ENCODE measurements at regions not wholly inside any gene's neighbourhood (a gene's known extent, or its start where the extent isn't known, plus 50 kb on each side); places are given as distances from the start of the nearest gene placed in this dataset.

GRCh38 chr6:119440953-119441352 is 91.4 kb upstream of the MAN1A1 start:
- CTCF ChIA-PET (ENCODE audit: partially characterized antibody): no interaction called here
- H4K91ac ChIP-seq (replicated peaks; ENCODE audit: insufficient read length, low read length): no peak overlapping the region
- no peak overlapping the region for H3K27ac ChIP-seq (ENCODE audit: low read depth, low read length)
- H3K9me3 ChIP-seq (ENCODE audit: insufficient read depth in 2 of 2, low read depth in 1 of 2, low read length in 1 of 2): peaks cover 0 to 8% of the 10 kb centered on the region in 2 experiments; a peak in 1 of 4 replicates
- no peak overlapping the region for H2AK5ac ChIP-seq (ENCODE audit: low read depth, low read length)
- no peak overlapping the region for H3K9ac ChIP-seq (replicated peaks in 1 of 4; ENCODE audit: extremely low read depth in 1 of 4, low read depth in 3 of 4, low read length in 3 of 4)
- no peaks in the 10 kb centered on the region for H3K79me1 ChIP-seq (ENCODE audit: low read depth, low read length)
- no peak overlapping the region for H2BK5ac ChIP-seq (ENCODE audit: low read depth, low read length)
- no peak overlapping the region for H3K4me3 ChIP-seq (ENCODE audit: extremely low read depth in 1 of 4, insufficient read depth in 2 of 4, low read depth in 3 of 4, low read length in 4 of 4)
- no peak overlapping the region for H2BK120ac ChIP-seq (replicated peaks; ENCODE audit: low read depth, low read length)
- no peak overlapping the region for H3K4me2 ChIP-seq (ENCODE audit: insufficient read depth in 1 of 2, low read depth in 2 of 2, low read length in 2 of 2)
- H2BK12ac ChIP-seq (ENCODE audit: low read depth, low read length): no peak overlapping the region
- no peak overlapping the region for H4K5ac ChIP-seq (ENCODE audit: insufficient read length, low read depth, low read length)
- no peak overlapping the region for H2BK20ac ChIP-seq (ENCODE audit: low read length)
- no peak overlapping the region for H2BK15ac ChIP-seq (ENCODE audit: low read length)
- no peak overlapping the region for H3K56ac ChIP-seq (replicated peaks; ENCODE audit: insufficient read length, low read depth, low read length)
- H3K23ac ChIP-seq (ENCODE audit: insufficient read length): no peak overlapping the region
- FAIRE-seq (no peak), DNase-seq (ENCODE audit: low read depth in 1 of 2, low spot score in 2 of 2) (no peak)
- H3K79me2 ChIP-seq (ENCODE audit: control insufficient read depth in 1 of 2, insufficient read depth in 2 of 2, low read length in 2 of 2): no peaks in the 10 kb centered on the region
- H3K14ac ChIP-seq (ENCODE audit: insufficient read length): no peak overlapping the region
- WGBS, 2 experiments (ENCODE audit: extremely low coverage in 1 of 2, insufficient coverage in 1 of 2, insufficient read length in 1 of 2, insufficient replicate concordance in 2 of 2, low coverage in 1 of 2, low lambda C conversion rate in 2 of 2, missing lambda C conversion rate in 1 of 2): 91% methylated on average over 34 of the region's 37 CpGs; no CpG with 5 or more reads in 1 of the 2 experiments
- no peak overlapping the region for H3K4ac ChIP-seq (replicated peaks; ENCODE audit: insufficient read length, low read depth, low read length)
- H2AFZ ChIP-seq (ENCODE audit: low read length): no peak overlapping the region
- no peaks in the 10 kb centered on the region for H3K36me3 ChIP-seq (ENCODE audit: control insufficient read depth in 2 of 4, insufficient read depth in 4 of 4, low read length in 3 of 4)
- H3K23me2 ChIP-seq (ENCODE audit: low read depth, low read length): no peaks in the 10 kb centered on the region
- H3K4me1 ChIP-seq (replicated peaks in 1 of 4; ENCODE audit: control insufficient read depth in 3 of 4, insufficient read depth in 4 of 4, low read length in 3 of 4): peaks cover 0 to 4% (median 1%) of the 10 kb centered on the region in 4 experiments; a peak in 1 of 7 replicates
- no peak overlapping the region for H3K18ac ChIP-seq (ENCODE audit: extremely low read depth, low read length)
- no peaks in the 10 kb centered on the region for H3K27me3 ChIP-seq (replicated peaks in 1 of 4; ENCODE audit: control insufficient read depth in 3 of 4, extremely low read depth in 1 of 4, insufficient read depth in 3 of 4, low read length in 3 of 4)
- no peak overlapping the region for H4K8ac ChIP-seq (ENCODE audit: extremely low read depth, insufficient read depth, low read length)
- POLR2A ChIA-PET (ENCODE audit: partially characterized antibody): no interaction called here
- no peaks in the 10 kb centered on the region for H4K20me1 ChIP-seq (replicated peaks in 1 of 2; ENCODE audit: control insufficient read depth in 1 of 2, insufficient read depth in 2 of 2, low read length in 2 of 2)
- no peak for TF ChIP-seq SP4 (IDR thresholded peaks at IDR 0.05; ENCODE audit: low read length)
- no peak for TF ChIP-seq YY1 (IDR thresholded peaks at IDR 0.05; ENCODE audit: low read depth, low read length)
- no peak for TF ChIP-seq BACH1 (IDR thresholded peaks at IDR 0.05; ENCODE audit: low read length)
- TF ChIP-seq EP300 (IDR thresholded peaks at IDR 0.05; ENCODE audit: borderline replicate concordance in 1 of 2, low read depth in 2 of 2, low read length in 2 of 2): no peak
- no peak for TF ChIP-seq JUN (IDR thresholded peaks at IDR 0.05; ENCODE audit: low read depth, low read length)
- no peak for TF ChIP-seq NRF1 (IDR thresholded peaks at IDR 0.05; ENCODE audit: low read depth, low read length)
- no peak for TF ChIP-seq TAF7 (optimal IDR thresholded peaks at IDR 0.05; ENCODE audit: borderline replicate concordance, low read depth, low read length)
- no peak for TF ChIP-seq NANOG (IDR thresholded peaks at IDR 0.05; ENCODE audit: insufficient read depth, low read depth, low read length, poor library complexity, severe bottlenecking)
- no peak for TF ChIP-seq BCL11A (IDR thresholded peaks at IDR 0.05; ENCODE audit: low read depth in 2 of 2, low read length in 2 of 2)
- no peak for TF ChIP-seq JUND (IDR thresholded peaks at IDR 0.05; ENCODE audit: low read length)
- TF ChIP-seq RXRA (IDR thresholded peaks at IDR 0.05; ENCODE audit: insufficient read depth, low read depth, low read length): no peak
- TF ChIP-seq CTCF (IDR thresholded peaks at IDR 0.05; ENCODE audit: control extremely low read depth in 1 of 3, insufficient read depth in 1 of 3, low read depth in 1 of 3, low read length in 3 of 3): no peak
- no peak for TF ChIP-seq SP1 (IDR thresholded peaks at IDR 0.05; ENCODE audit: low read depth, low read length)
